ENCODE measurements at regions not wholly inside any gene's neighbourhood (a gene's known extent, or its start where the extent isn't known, plus 50 kb on each side); places are given as distances from the start of the nearest gene placed in this dataset.

DNA sequence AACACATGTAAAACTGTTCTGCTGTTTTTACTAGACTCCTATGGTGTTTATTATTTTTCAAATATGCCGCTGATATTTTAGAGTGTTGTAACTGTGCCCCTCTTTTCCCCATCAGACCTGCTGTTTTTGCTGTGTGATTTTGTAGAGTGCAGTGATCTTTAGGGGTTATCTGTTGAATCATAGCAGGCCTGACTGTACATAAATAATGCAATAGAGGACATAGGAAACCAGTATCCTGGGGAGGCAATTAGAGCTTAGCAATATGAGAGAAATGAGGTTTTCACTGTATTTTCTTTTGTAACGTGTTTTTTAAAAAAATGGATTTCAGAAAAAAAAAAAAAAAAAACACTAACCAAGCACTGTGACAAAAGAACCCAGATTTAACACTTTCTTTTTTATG, 662.2 kb downstream of the TOX3 start:
- no peak overlapping the region for H3K4me3 Mint-ChIP-seq
- POLR2A ChIA-PET, result no interaction called here
- H3K27me3 Mint-ChIP-seq, result no peaks in the 10 kb centered on the region
- ATAC-seq (ENCODE audit: low read depth), result no peak
- H3K4me1 Mint-ChIP-seq, result no peaks in the 10 kb centered on the region
- H3K36me3 Mint-ChIP-seq, result no peaks in the 10 kb centered on the region
- no peak overlapping the region for H3K27ac Mint-ChIP-seq
- DNase-seq, result no peak
- H3K9me3 Mint-ChIP-seq, result peaks cover 8% of the 10 kb centered on the region

DNA sequence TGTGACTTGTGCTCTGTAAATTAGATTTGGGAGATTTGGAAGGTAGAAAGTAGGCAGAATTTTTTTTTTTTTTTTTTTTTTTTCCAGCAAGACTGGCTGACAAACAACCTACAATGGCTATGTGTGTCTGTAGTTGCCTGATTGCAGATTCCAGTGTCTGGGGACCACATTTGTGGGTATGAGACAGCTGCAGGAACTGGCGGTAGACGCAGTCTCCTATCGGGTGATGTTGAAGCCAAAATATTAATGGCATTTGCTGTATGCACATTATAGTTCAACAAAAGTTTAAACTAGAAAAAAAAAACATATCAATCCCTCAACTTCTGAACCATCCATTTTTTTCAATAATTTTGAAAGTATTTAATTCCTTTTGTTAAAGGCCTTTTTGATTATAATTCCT, 665.2 kb downstream of the TOX3 start:
- Mint-ChIP-seq H3K4me3 (no peak overlapping the region), H3K27ac (no peak overlapping the region), H3K36me3 (no peaks in the 10 kb centered on the region), H3K9me3 (peaks cover 4% of the 10 kb centered on the region), H3K4me1 (no peaks in the 10 kb centered on the region), H3K27me3 (no peaks in the 10 kb centered on the region)
- POLR2A ChIA-PET, result no interaction called here
- no peak for ATAC-seq (ENCODE audit: low read depth)
- DNase-seq, result no peak

GRCh38 chr16:51880776-51881175, 666.2 kb downstream of the TOX3 start:
- Mint-ChIP-seq H3K9me3 (peaks cover 4% of the 10 kb centered on the region), H3K27me3 (no peaks in the 10 kb centered on the region), H3K36me3 (no peaks in the 10 kb centered on the region), H3K27ac (no peak overlapping the region), H3K4me3 (no peak overlapping the region), H3K4me1 (no peaks in the 10 kb centered on the region)
- ATAC-seq (ENCODE audit: low read depth), result no peak
- POLR2A ChIA-PET, result no interaction called here
- no peak for DNase-seq

DNA sequence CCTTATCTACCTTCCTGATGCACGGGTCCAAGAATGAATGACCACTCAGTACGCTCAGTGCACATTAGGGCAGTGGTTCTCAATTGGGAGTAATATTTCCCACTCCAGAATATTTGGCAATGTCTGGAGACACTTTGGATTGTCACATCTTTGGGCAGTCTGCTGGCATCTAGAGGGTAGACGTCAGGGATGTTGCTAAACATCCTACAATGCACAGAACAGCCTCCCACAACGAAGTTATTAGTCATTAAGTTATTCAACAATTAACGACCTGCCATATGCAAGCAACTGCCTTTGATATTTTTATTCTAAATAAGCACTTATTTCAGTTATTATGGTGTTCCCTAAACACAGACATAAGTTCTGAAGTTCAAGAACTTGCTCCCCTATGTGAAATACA, 669.3 kb downstream of the TOX3 start:
- POLR2A ChIA-PET, result no interaction called here
- no peaks in the 10 kb centered on the region for H3K36me3 Mint-ChIP-seq
- ATAC-seq (ENCODE audit: low read depth), result no peak
- H3K27ac Mint-ChIP-seq, result no peak overlapping the region
- no peak for DNase-seq
- H3K4me1 Mint-ChIP-seq, result no peaks in the 10 kb centered on the region
- H3K4me3 Mint-ChIP-seq, result no peak overlapping the region
- no peaks in the 10 kb centered on the region for H3K27me3 Mint-ChIP-seq
- peaks cover 4% of the 10 kb centered on the region for H3K9me3 Mint-ChIP-seq

GRCh38 chr16:51876934-51877333, 670.0 kb downstream of the TOX3 start:
- no peaks in the 10 kb centered on the region for H3K36me3 Mint-ChIP-seq
- no peaks in the 10 kb centered on the region for H3K27me3 Mint-ChIP-seq
- ATAC-seq (ENCODE audit: low read depth) (no peak), DNase-seq (no peak)
- no peaks in the 10 kb centered on the region for H3K4me1 Mint-ChIP-seq
- H3K9me3 Mint-ChIP-seq, result peaks cover 4% of the 10 kb centered on the region
- H3K27ac Mint-ChIP-seq, result no peak overlapping the region
- POLR2A ChIA-PET, result no interaction called here
- H3K4me3 Mint-ChIP-seq, result no peak overlapping the region

- ATAC-seq (ENCODE audit: low read depth) (no peak), DNase-seq (no peak)
- H3K9me3 Mint-ChIP-seq, result peaks cover 4% of the 10 kb centered on the region
- no peaks in the 10 kb centered on the region for H3K27me3 Mint-ChIP-seq
- no peak overlapping the region for H3K4me3 Mint-ChIP-seq
- H3K4me1 Mint-ChIP-seq, result no peaks in the 10 kb centered on the region
- no peaks in the 10 kb centered on the region for H3K36me3 Mint-ChIP-seq
- POLR2A ChIA-PET, result no interaction called here
- H3K27ac Mint-ChIP-seq, result no peak overlapping the region
Observed at GRCh38 chr16:51876601-51876875, 670.4 kb downstream of the TOX3 start.

DNA sequence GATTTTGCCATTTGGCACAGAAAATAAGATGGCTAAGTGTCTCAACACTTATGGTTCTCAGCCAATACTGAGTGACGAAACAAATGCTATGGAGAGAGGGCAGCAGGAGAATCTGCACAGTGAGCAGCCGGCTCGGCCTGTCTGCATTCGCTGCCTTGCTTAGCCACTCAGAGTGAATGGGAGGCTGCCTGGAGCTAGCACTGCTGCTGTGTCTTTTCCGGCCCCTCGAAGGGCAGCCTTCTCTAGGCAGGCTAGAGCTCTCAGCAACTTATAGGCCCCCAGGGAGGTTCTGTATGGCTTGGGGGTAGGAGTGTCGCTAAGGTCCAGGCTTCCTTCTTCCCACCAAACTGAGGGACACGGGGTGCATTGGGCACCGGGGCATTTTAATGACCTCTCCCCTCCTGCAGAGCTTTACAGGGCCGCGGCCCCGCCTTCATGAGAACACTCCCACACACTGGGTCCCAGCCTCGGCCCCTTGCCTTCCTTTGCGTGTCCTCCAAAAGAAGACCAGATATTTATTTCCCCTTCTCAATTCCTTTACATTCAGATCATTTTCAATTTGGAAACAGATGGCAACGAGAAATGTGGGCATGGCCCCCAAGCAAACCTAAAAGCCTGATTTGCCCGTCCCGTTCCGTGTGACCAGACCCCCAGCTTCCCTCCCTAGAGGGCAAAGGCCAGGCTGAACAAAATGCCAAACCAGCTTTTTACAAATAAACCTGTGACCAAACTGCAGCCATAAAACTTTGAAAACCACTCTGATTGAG, 670.9 kb downstream of the TOX3 start:
- peaks cover 4% of the 10 kb centered on the region for H3K9me3 Mint-ChIP-seq
- ATAC-seq (ENCODE audit: low read depth) (no peak), DNase-seq (no peak)
- no peak overlapping the region for H3K4me3 Mint-ChIP-seq
- H3K27me3 Mint-ChIP-seq, result no peaks in the 10 kb centered on the region
- no peaks in the 10 kb centered on the region for H3K36me3 Mint-ChIP-seq
- POLR2A ChIA-PET, result no interaction called here
- H3K27ac Mint-ChIP-seq, result no peak overlapping the region
- no peaks in the 10 kb centered on the region for H3K4me1 Mint-ChIP-seq

GRCh38 chr16:51872524-51872923, 674.4 kb downstream of the TOX3 start:
- POLR2A ChIA-PET, result no interaction called here
- no peak overlapping the region for H3K4me3 Mint-ChIP-seq
- H3K27ac Mint-ChIP-seq, result no peak overlapping the region
- DNase-seq (no peak), ATAC-seq (ENCODE audit: low read depth) (no peak)
- no peaks in the 10 kb centered on the region for H3K4me1 Mint-ChIP-seq
- no peaks in the 10 kb centered on the region for H3K36me3 Mint-ChIP-seq
- peaks cover 2% of the 10 kb centered on the region for H3K9me3 Mint-ChIP-seq
- H3K27me3 Mint-ChIP-seq, result no peaks in the 10 kb centered on the region

DNA sequence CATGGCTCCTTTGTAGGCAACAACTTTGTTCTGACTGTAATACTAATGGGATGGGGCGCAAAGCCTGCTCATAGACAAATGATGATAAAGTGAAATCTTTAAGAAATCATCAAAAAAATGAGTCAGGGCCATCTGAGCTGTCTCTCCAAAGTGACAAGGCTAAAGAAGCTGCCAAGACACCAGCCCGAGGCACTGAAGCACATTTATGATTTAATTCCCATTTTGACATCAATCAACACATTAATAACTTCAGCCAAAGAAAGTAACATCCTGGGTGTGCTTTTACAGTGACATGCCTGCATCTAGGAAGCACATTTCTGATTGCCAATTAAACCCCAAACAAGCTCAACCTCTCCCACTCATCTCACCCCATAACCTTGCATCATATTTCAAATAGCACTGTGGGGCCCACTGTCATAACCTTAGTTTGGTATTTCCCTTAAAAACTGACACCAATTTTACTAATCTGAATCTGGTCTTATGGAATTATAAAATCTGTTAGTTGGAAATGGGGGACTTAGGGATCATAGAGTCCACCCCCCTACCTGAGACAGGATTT, 676.6 kb downstream of the TOX3 start:
- ATAC-seq (ENCODE audit: low read depth) (no peak), DNase-seq (no peak)
- Mint-ChIP-seq H3K4me3 (no peak overlapping the region), H3K27ac (no peak overlapping the region), H3K27me3 (no peaks in the 10 kb centered on the region), H3K36me3 (no peaks in the 10 kb centered on the region), H3K9me3 (peaks cover 2% of the 10 kb centered on the region), H3K4me1 (no peaks in the 10 kb centered on the region)
- POLR2A ChIA-PET, result no interaction called here

DNA sequence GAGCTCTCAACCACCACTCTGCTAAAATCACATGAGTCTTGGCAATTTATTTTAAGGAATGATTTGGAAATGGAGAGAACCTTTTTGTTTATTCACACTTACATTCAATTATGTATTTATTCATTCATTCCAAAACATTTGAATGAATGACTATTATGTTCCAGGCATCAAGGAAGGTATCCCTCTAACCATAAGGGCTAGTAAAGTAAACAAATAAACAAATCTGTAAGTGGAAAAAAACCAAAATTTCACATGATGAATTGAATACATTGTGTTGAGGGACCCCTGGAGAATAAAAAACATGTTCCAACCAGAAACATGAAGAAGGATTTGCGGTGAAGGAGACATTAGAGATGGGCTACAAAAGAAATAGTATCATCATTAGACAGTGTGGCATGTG, 677.8 kb downstream of the TOX3 start:
- no peak overlapping the region for H3K27ac Mint-ChIP-seq
- no peak overlapping the region for H3K4me3 Mint-ChIP-seq
- no peaks in the 10 kb centered on the region for H3K27me3 Mint-ChIP-seq
- H3K9me3 Mint-ChIP-seq, result peaks cover 2% of the 10 kb centered on the region
- H3K36me3 Mint-ChIP-seq, result no peaks in the 10 kb centered on the region
- ATAC-seq (ENCODE audit: low read depth) (no peak), DNase-seq (no peak)
- POLR2A ChIA-PET, result no interaction called here
- H3K4me1 Mint-ChIP-seq, result no peaks in the 10 kb centered on the region

GRCh38 chr16:51868631-51869030, 678.3 kb downstream of the TOX3 start:
- Mint-ChIP-seq H3K27ac (no peak overlapping the region), H3K36me3 (no peaks in the 10 kb centered on the region), H3K27me3 (no peaks in the 10 kb centered on the region), H3K4me1 (no peaks in the 10 kb centered on the region), H3K4me3 (no peak overlapping the region), H3K9me3 (peaks cover 2% of the 10 kb centered on the region)
- ATAC-seq (ENCODE audit: low read depth), result no peak
- POLR2A ChIA-PET, result no interaction called here
- no peak for DNase-seq

- no peaks in the 10 kb centered on the region for H3K36me3 Mint-ChIP-seq
- H3K27me3 Mint-ChIP-seq, result no peaks in the 10 kb centered on the region
- POLR2A ChIA-PET, result no interaction called here
- DNase-seq (no peak), ATAC-seq (ENCODE audit: low read depth) (no peak)
- H3K27ac Mint-ChIP-seq, result no peak overlapping the region
- H3K4me3 Mint-ChIP-seq, result no peak overlapping the region
- no peaks in the 10 kb centered on the region for H3K4me1 Mint-ChIP-seq
- H3K9me3 Mint-ChIP-seq, result peaks cover 2% of the 10 kb centered on the region
Observed at GRCh38 chr16:51867386-51868065, 679.4 kb downstream of the TOX3 start.

GRCh38 chr16:51864575-51864974, 682.4 kb downstream of the TOX3 start:
- H3K9me3 Mint-ChIP-seq, result peaks cover under 1% of the 10 kb centered on the region
- ATAC-seq (ENCODE audit: low read depth), result no peak
- no peak overlapping the region for H3K4me3 Mint-ChIP-seq
- H3K27me3 Mint-ChIP-seq, result no peaks in the 10 kb centered on the region
- H3K27ac Mint-ChIP-seq, result no peak overlapping the region
- no peaks in the 10 kb centered on the region for H3K4me1 Mint-ChIP-seq
- no peak for DNase-seq
- no peaks in the 10 kb centered on the region for H3K36me3 Mint-ChIP-seq
- POLR2A ChIA-PET, result no interaction called here

DNA sequence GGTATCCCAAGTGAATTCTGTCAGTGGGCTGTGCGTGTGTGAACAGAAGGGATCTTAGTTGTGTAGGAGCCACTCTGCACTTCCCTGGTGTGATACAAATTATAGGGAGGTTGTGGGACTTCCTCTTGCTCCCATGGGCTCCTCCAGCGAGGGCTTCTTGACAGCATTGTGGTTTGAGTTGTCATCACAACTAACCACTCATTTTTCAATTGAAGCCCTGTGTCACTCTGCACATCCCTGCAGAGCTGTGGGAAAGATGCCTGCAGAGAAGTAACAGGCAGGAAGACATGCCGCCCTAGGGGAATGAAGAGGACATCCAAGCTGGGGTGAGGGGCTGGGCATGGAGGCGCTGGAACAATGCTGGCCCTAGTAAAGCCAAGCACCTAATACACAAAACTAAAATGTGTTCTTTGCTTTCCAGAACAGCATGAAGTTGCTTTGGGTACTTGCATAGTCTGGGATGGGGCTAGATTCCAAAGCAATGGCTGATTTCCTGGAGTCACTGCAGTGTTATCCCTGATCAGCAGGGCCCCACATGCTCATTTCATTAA, 692.5 kb downstream of the TOX3 start:
- H3K9me3 Mint-ChIP-seq, result peaks cover 1% of the 10 kb centered on the region
- no peaks in the 10 kb centered on the region for H3K27me3 Mint-ChIP-seq
- no peak overlapping the region for H3K4me3 Mint-ChIP-seq
- no peak overlapping the region for H3K27ac Mint-ChIP-seq
- no peak for ATAC-seq (ENCODE audit: low read depth)
- DNase-seq, result no peak
- POLR2A ChIA-PET, result no interaction called here
- peaks cover 2% of the 10 kb centered on the region for H3K4me1 Mint-ChIP-seq
- H3K36me3 Mint-ChIP-seq, result no peaks in the 10 kb centered on the region
